Smooth muscle cell (in vitro differentiated cells): ENCODE measurements at regions not wholly inside any gene's neighbourhood (a gene's known extent, or its start where the extent isn't known, plus 50 kb on each side); places are given as distances from the start of the nearest gene placed in this dataset.

ENCODE experiments used
- DNase-seq: peaks from one replicate; lab custom pipeline; 2025; ENCODE audit not compliant: unreplicated experiment; lab: John Stamatoyannopoulos, UW
- H2AFZ ChIP-seq: fragments of 200-600 bp; sonication (generic); 2 replicates; pipeline ENCODE4 v1.6.0; 2016; ENCODE audit warnings: antibody characterized with exemption, low read depth, mild to moderate bottlenecking
- H3F3A ChIP-seq: fragments of 200-600 bp; sonication (generic); 2 replicates; pipeline ENCODE4 v1.6.0; 2017; ENCODE audit warnings: antibody characterized with exemption, low read depth
- H3K27ac ChIP-seq: fragments of 200-600 bp; sonication (generic); 2 replicates; pipeline ENCODE4 v1.5.1; 2016; ENCODE audit warnings: low read depth, mild to moderate bottlenecking
- H3K27me3 ChIP-seq: fragments of 200-600 bp; sonication (generic); 2 replicates; pipeline ENCODE4 v1.6.1; 2016; ENCODE audit warnings: low read depth, mild to moderate bottlenecking
- H3K36me3 ChIP-seq: fragments of 200-600 bp; sonication (generic); 2 replicates; pipeline ENCODE4 v1.5.1; 2016; ENCODE audit warnings: low read depth
- H3K4me1 ChIP-seq: fragments of 200-600 bp; sonication (generic); 2 replicates; pipeline ENCODE4 v1.5.1; 2016; ENCODE audit warnings: low read depth
- H3K4me2 ChIP-seq: fragments of 200-600 bp; sonication (generic); 2 replicates; pipeline ENCODE4 v1.6.0; 2016; ENCODE audit warnings: mild to moderate bottlenecking
- H3K4me3 ChIP-seq: fragments of 200-600 bp; sonication (generic); 2 replicates; pipeline ENCODE4 v1.5.1; 2016; ENCODE audit warnings: mild to moderate bottlenecking
- H3K79me2 ChIP-seq: fragments of 200-600 bp; sonication (generic); 2 replicates; pipeline ENCODE4 v1.6.0; 2016; ENCODE audit warnings: low read depth, mild to moderate bottlenecking
- H3K9ac ChIP-seq: fragments of 200-600 bp; sonication (generic); 2 replicates; pipeline ENCODE4 v1.6.0; 2016; ENCODE audit warnings: low read depth
- H3K9me3 ChIP-seq: fragments of 200-600 bp; sonication (generic); replicated peaks from 2 replicates; pipeline ENCODE4 v1.5.1; 2016; ENCODE audit warnings: low read depth
- H4K20me1 ChIP-seq: fragments of 200-600 bp; sonication (generic); 2 replicates; pipeline ENCODE4 v1.6.0; 2016; ENCODE audit warnings: low read depth
- CTCF ChIP-seq: fragments of 200-600 bp; sonication (generic); IDR thresholded peaks from 2 replicates; pipeline ENCODE4 v1.5.1; 2017; ENCODE audit warnings: borderline replicate concordance, mild to moderate bottlenecking, antibody characterized with exemption; ENCODE audit not compliant: insufficient read depth, poor library complexity, severe bottlenecking
- WGBS: methylation state at CpG from one replicate; pipeline ENCODE4 v1.1.7; 2016; ENCODE audit warnings: low lambda C conversion rate; 5-methylcytosine and 5-hydroxymethylcytosine counted together

DNA sequence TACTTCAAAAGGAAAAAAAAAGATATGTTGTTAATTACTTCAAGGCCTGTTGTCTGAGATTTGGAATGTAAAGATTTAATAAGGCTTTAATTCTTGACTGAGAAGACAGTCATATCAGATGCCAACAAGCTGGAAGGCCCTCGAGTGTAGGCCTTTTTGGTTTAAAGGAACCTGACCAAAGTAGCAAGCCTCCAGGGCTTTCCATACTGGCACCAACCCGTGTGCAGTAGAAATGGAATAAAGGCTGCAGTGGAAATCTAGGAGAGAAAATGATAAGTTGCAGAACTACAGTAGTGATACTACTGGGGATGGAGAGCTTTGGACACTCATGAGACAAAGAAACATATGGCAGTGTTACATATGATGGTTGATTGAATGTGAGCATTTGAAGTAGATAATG lies 358.0 kb downstream of the TAF11L14 start:
- no peaks in the 10 kb centered on the region for H3K9me3 ChIP-seq
- no peak overlapping the region for H3K27ac ChIP-seq
- no peak overlapping the region for H2AFZ ChIP-seq
- no peak for TF ChIP-seq CTCF
- 70% methylated on average over 2 of the region's 2 CpGs for WGBS
- H3F3A ChIP-seq = no peaks in the 10 kb centered on the region
- H3K9ac ChIP-seq = no peak overlapping the region
- H3K4me1 ChIP-seq = no peaks in the 10 kb centered on the region
- H3K36me3 ChIP-seq = no peaks in the 10 kb centered on the region
- no peaks in the 10 kb centered on the region for H4K20me1 ChIP-seq
- H3K4me3 ChIP-seq = no peak overlapping the region
- no peak for DNase-seq
- H3K79me2 ChIP-seq = no peaks in the 10 kb centered on the region
- no peaks in the 10 kb centered on the region for H3K27me3 ChIP-seq
- H3K4me2 ChIP-seq = no peak overlapping the region

GRCh38 chr5:17995997-17996396 lies 361.7 kb downstream of the TAF11L14 start:
- TF ChIP-seq CTCF = no peak
- H3K9me3 ChIP-seq = no peaks in the 10 kb centered on the region
- H3K9ac ChIP-seq = no peak overlapping the region
- H3K4me3 ChIP-seq = no peak overlapping the region
- H3K4me1 ChIP-seq = no peaks in the 10 kb centered on the region
- no peak overlapping the region for H2AFZ ChIP-seq
- H3K79me2 ChIP-seq = no peaks in the 10 kb centered on the region
- no peaks in the 10 kb centered on the region for H3K27me3 ChIP-seq
- H4K20me1 ChIP-seq = no peaks in the 10 kb centered on the region
- 65% methylated on average over 3 of the region's 3 CpGs for WGBS
- no peak for DNase-seq
- no peak overlapping the region for H3K27ac ChIP-seq
- H3F3A ChIP-seq = no peaks in the 10 kb centered on the region
- no peak overlapping the region for H3K4me2 ChIP-seq
- no peaks in the 10 kb centered on the region for H3K36me3 ChIP-seq

GRCh38 chr5:17999858-18000257 lies 365.6 kb downstream of the TAF11L14 start:
- no peak overlapping the region for H3K4me2 ChIP-seq
- H3K79me2 ChIP-seq = no peaks in the 10 kb centered on the region
- TF ChIP-seq CTCF = no peak
- H3K9ac ChIP-seq = no peak overlapping the region
- DNase-seq = no peak
- no peaks in the 10 kb centered on the region for H3K36me3 ChIP-seq
- H4K20me1 ChIP-seq = no peaks in the 10 kb centered on the region
- WGBS = 92% methylated on average over 2 of the region's 2 CpGs
- H3K4me1 ChIP-seq = no peaks in the 10 kb centered on the region
- H3F3A ChIP-seq = no peaks in the 10 kb centered on the region
- H3K9me3 ChIP-seq = no peaks in the 10 kb centered on the region
- H2AFZ ChIP-seq = no peak overlapping the region
- H3K27ac ChIP-seq = no peak overlapping the region
- no peaks in the 10 kb centered on the region for H3K27me3 ChIP-seq
- H3K4me3 ChIP-seq = no peak overlapping the region

DNA sequence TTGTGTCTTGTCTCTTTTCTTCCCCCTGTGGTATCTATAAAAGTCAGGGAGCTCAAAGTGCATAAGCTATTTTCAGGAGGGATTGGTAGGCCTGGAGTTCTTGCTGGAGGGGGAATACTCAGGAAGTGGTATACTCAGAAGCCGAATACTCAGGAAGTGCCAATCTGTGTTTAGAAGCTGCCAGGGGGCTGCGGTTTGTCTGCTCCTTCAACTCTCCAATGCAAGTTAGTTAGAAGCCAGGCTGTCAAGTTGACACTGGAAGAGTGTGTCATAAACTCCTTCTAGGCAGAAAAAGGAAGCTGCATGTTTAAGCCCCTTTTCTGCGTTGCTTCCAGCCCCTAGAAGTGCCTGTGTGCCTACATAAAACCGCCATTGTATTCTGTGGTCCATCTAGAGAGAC lies 366.5 kb downstream of the TAF11L14 start:
- H3K4me3 ChIP-seq = no peak overlapping the region
- H3K27ac ChIP-seq = no peak overlapping the region
- DNase-seq = no peak
- no peak overlapping the region for H3K9ac ChIP-seq
- no peaks in the 10 kb centered on the region for H3K79me2 ChIP-seq
- no peaks in the 10 kb centered on the region for H3K27me3 ChIP-seq
- H3K4me1 ChIP-seq = no peaks in the 10 kb centered on the region
- WGBS = 69% methylated on average over 4 of the region's 4 CpGs
- H2AFZ ChIP-seq = no peak overlapping the region
- no peaks in the 10 kb centered on the region for H3K36me3 ChIP-seq
- H3K4me2 ChIP-seq = no peak overlapping the region
- TF ChIP-seq CTCF = no peak
- no peaks in the 10 kb centered on the region for H4K20me1 ChIP-seq
- H3F3A ChIP-seq = no peaks in the 10 kb centered on the region
- no peaks in the 10 kb centered on the region for H3K9me3 ChIP-seq
